Hepatocyte (in vitro differentiated cells): ENCODE measurements at regions not wholly inside any gene's neighbourhood (a gene's known extent, or its start where the extent isn't known, plus 50 kb on each side); places are given as distances from the start of the nearest gene placed in this dataset.

Experiments
- DNase-seq: peaks from one replicate; pipeline ENCODE4 v3.0.0-alpha.2; 2016; ENCODE audit warnings: low spot score
- H2AFZ ChIP-seq: fragments of 200-600 bp; sonication (generic); 2 replicates; pipeline ENCODE4 v1.6.0; 2016; ENCODE audit warnings: antibody characterized with exemption, mild to moderate bottlenecking
- H3K27ac ChIP-seq: fragments of 200-600 bp; sonication (generic); 2 replicates; pipeline ENCODE4 v1.5.1; 2016; ENCODE audit warnings: mild to moderate bottlenecking
- H3K27me3 ChIP-seq: fragments of 200-600 bp; sonication (generic); 2 replicates; pipeline ENCODE4 v1.6.1; 2016
- H3K36me3 ChIP-seq: fragments of 200-600 bp; sonication (generic); replicated peaks from 2 replicates; pipeline ENCODE4 v1.5.1; 2016; ENCODE audit warnings: low read depth; ENCODE audit not compliant: insufficient read depth
- H3K4me1 ChIP-seq: fragments of 200-600 bp; sonication (generic); 2 replicates; pipeline ENCODE4 v1.5.1; 2016; ENCODE audit warnings: mild to moderate bottlenecking, moderate library complexity; ENCODE audit not compliant: insufficient read depth
- H3K4me2 ChIP-seq: fragments of 200-600 bp; sonication (generic); 2 replicates; pipeline ENCODE4 v1.6.0; 2016
- H3K4me3 ChIP-seq: fragments of 200-600 bp; sonication (generic); 2 replicates; pipeline ENCODE4 v1.5.1; 2016; ENCODE audit warnings: mild to moderate bottlenecking
- H3K79me2 ChIP-seq: fragments of 200-600 bp; sonication (generic); 2 replicates; pipeline ENCODE4 v1.6.0; 2017; ENCODE audit warnings: mild to moderate bottlenecking
- H3K9me2 ChIP-seq: fragments of 200-600 bp; sonication (generic); replicated peaks from 2 replicates; pipeline ENCODE4 v1.6.0; 2017; ENCODE audit warnings: mild to moderate bottlenecking; ENCODE audit not compliant: insufficient read depth
- H3K9me3 ChIP-seq: fragments of 200-600 bp; sonication (generic); 2 replicates; pipeline ENCODE4 v1.5.1; 2016; ENCODE audit warnings: low read depth, mild to moderate bottlenecking
- H4K20me1 ChIP-seq: fragments of 200-600 bp; sonication (generic); 2 replicates; pipeline ENCODE4 v1.6.0; 2016; ENCODE audit warnings: mild to moderate bottlenecking; ENCODE audit not compliant: insufficient read depth, poor library complexity, severe bottlenecking
- EZH2 ChIP-seq: fragments of 200-600 bp; sonication (generic); IDR thresholded peaks from 2 replicates; pipeline ENCODE4 v1.6.1; 2016; ENCODE audit warnings: antibody characterized with exemption, mild to moderate bottlenecking, borderline replicate concordance
- EZH2phosphoT487 ChIP-seq: fragments of 200-600 bp; sonication (generic); IDR thresholded peaks from one replicate; pipeline ENCODE4 v1.6.1; 2018; ENCODE audit warnings: antibody characterized with exemption, mild to moderate bottlenecking, low read depth, moderate library complexity; ENCODE audit not compliant: unreplicated experiment, severe bottlenecking
- WGBS: methylation state at CpG from one replicate; pipeline ENCODE4 v1.1.6; 2016; ENCODE audit warnings: low lambda C conversion rate; ENCODE audit errors: missing lambda C conversion rate; 5-methylcytosine and 5-hydroxymethylcytosine counted together
- TF ChIP-seq, protein P1 (sequence below): fragments of 200-600 bp; sonication (generic); IDR thresholded peaks from 2 replicates; pipeline ENCODE4 v1.5.1; 2016; ENCODE audit warnings: antibody characterized with exemption, mild to moderate bottlenecking; ENCODE audit not compliant: poor library complexity

DNA sequence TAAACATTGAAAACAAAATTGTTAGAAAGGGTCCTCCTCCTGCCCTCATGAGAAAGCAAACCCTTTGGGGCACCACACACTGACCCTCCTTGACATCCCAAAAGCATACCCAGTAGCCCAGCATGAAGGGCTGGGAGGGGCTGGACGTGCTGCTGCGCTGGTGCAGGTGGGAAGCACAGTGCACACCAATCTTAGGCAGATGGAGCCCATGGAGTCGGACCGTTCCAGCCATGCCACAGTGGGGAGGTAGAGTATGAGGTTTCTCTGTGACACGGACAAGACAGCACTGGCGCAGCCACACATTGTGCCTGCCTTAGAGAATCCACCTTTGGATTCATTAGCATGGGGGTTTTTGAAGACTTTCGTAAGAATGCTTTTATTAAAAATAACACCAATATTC, 544.2 kb upstream of the FRG1 start:
- no peaks in the 10 kb centered on the region for H3K36me3 ChIP-seq
- H3K9me3 ChIP-seq = no peaks in the 10 kb centered on the region
- no peak for TF ChIP-seq EZH2phosphoT487
- no peak for TF ChIP-seq EZH2
- TF ChIP-seq, protein P1, sequence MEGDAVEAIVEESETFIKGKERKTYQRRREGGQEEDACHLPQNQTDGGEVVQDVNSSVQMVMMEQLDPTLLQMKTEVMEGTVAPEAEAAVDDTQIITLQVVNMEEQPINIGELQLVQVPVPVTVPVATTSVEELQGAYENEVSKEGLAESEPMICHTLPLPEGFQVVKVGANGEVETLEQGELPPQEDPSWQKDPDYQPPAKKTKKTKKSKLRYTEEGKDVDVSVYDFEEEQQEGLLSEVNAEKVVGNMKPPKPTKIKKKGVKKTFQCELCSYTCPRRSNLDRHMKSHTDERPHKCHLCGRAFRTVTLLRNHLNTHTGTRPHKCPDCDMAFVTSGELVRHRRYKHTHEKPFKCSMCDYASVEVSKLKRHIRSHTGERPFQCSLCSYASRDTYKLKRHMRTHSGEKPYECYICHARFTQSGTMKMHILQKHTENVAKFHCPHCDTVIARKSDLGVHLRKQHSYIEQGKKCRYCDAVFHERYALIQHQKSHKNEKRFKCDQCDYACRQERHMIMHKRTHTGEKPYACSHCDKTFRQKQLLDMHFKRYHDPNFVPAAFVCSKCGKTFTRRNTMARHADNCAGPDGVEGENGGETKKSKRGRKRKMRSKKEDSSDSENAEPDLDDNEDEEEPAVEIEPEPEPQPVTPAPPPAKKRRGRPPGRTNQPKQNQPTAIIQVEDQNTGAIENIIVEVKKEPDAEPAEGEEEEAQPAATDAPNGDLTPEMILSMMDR = no peak
- no peaks in the 10 kb centered on the region for H3K79me2 ChIP-seq
- no peak overlapping the region for H3K4me3 ChIP-seq
- H3K27me3 ChIP-seq = no peaks in the 10 kb centered on the region
- WGBS = 92% methylated on average over 7 of the region's 7 CpGs
- H2AFZ ChIP-seq = no peak overlapping the region
- no peak for DNase-seq
- H3K9me2 ChIP-seq = no peaks in the 10 kb centered on the region
- no peaks in the 10 kb centered on the region for H4K20me1 ChIP-seq
- H3K4me2 ChIP-seq = no peak overlapping the region
- no peaks in the 10 kb centered on the region for H3K4me1 ChIP-seq
- no peak overlapping the region for H3K27ac ChIP-seq

DNA sequence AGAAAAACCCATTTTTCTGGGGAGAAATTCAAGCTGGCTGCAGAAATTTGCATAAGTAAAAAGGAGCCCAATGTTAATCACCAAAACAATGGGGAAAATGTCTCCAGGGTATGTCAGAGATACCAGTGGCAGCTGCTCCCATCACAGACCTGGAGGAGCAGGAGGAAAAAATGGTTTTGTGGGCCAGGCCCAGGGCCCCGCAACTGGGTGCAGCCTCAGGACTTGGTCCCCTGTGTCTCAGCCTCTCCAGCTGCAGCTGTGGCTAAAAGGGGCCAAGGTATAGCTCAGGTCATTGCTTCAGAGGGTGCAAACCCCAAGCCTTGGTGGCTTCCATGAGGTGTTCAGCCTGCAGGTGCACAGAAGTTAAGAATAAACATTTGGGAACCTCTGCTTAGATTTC, 536.4 kb upstream of the FRG1 start:
- Histone ChIP-seq H4K20me1 (no peaks in the 10 kb centered on the region), H3K79me2 (no peaks in the 10 kb centered on the region), H3K4me3 (no peak overlapping the region), H3K4me2 (no peak overlapping the region), H3K36me3 (no peaks in the 10 kb centered on the region), H2AFZ (no peak overlapping the region), H3K27me3 (no peaks in the 10 kb centered on the region), H3K9me2 (no peaks in the 10 kb centered on the region), H3K4me1 (no peaks in the 10 kb centered on the region), H3K27ac (no peak overlapping the region), H3K9me3 (no peaks in the 10 kb centered on the region)
- TF ChIP-seq EZH2phosphoT487 (no peak), EZH2 (no peak)
- TF ChIP-seq, protein P1 = no peak
- no peak for DNase-seq
- WGBS = 77% methylated on average over 1 of the region's 1 CpG

DNA sequence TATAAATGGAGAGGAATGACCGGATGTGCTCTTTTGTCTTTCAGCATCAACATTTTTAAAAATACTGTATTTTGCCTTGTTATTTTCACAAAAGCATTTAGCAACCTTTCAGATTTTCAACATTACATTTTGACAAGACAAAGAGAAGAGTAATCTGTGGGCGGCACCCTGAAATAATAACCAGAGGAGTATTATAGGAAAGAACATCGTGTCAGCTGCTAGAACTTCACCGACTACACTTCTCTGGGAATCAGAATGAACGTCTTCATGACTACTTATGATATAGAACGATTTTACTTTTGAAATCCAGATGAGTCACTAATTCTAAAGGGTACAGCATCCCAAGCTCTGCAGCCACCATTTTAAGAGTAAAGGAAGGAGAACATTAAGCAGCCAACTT, 531.5 kb upstream of the FRG1 start:
- 89% methylated on average over 6 of the region's 6 CpGs for WGBS
- Histone ChIP-seq H3K27me3 (no peaks in the 10 kb centered on the region), H3K4me2 (no peak overlapping the region), H3K79me2 (no peaks in the 10 kb centered on the region), H2AFZ (no peak overlapping the region), H3K4me1 (no peaks in the 10 kb centered on the region), H3K4me3 (no peak overlapping the region), H4K20me1 (no peaks in the 10 kb centered on the region), H3K36me3 (no peaks in the 10 kb centered on the region), H3K27ac (no peak overlapping the region), H3K9me3 (no peaks in the 10 kb centered on the region), H3K9me2 (no peaks in the 10 kb centered on the region)
- DNase-seq = no peak
- TF ChIP-seq, protein P1 = no peak
- TF ChIP-seq EZH2 (no peak), EZH2phosphoT487 (no peak)

DNA sequence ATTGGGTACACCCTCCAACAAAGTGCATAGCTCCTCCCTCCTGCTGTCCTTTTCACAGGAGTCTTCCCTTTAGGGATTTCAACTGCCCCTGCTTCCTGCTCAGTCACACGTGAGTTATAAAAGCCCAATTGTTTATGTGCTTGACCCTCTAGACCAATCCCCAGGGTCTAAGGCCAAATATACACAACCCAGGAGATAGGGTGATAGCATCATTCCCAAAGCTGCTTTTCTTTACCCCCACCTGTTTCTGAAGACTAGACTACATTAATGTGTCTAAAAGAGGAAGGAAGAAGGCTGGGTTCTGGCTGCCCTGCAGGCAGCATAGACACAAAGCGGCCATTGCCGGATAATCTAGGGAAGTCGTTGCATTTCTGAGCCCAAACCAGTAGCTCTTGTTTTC, 526.7 kb upstream of the FRG1 start:
- WGBS = 74% methylated on average over 4 of the region's 4 CpGs
- no peak overlapping the region for H3K4me2 ChIP-seq
- no peak overlapping the region for H2AFZ ChIP-seq
- no peaks in the 10 kb centered on the region for H3K79me2 ChIP-seq
- no peaks in the 10 kb centered on the region for H3K27me3 ChIP-seq
- no peak overlapping the region for H3K4me3 ChIP-seq
- no peaks in the 10 kb centered on the region for H3K4me1 ChIP-seq
- DNase-seq = no peak
- no peak overlapping the region for H3K27ac ChIP-seq
- TF ChIP-seq EZH2phosphoT487 (no peak), EZH2 (no peak)
- TF ChIP-seq, protein P1 = no peak
- H4K20me1 ChIP-seq = no peaks in the 10 kb centered on the region
- no peaks in the 10 kb centered on the region for H3K9me2 ChIP-seq
- H3K36me3 ChIP-seq = no peaks in the 10 kb centered on the region
- no peaks in the 10 kb centered on the region for H3K9me3 ChIP-seq
